ENCODE measurements at regions not wholly inside any gene's neighbourhood (a gene's known extent, or its start where the extent isn't known, plus 50 kb on each side); places are given as distances from the start of the nearest gene placed in this dataset.

DNA sequence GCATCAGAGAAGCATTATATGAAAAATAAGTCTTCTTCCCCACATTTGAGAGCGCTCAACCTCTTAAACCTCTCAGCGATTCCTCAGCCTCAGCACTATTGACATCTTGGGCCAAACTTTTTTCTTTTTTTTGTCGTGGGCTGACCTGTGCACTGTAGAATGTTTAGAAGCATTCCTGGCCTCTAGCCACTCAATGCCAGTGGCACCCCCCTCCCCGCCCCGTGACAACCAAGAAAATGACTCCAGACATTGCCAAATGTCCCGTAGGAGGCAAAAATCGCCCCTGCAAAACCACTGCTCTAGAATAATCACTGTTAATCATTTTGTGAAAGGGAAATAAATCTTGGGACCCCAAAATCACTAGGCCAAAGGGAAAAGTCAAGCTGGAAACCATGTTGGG, 129.1 kb upstream of the BOD1 start:
- H3K36me3 ChIP-seq (ENCODE audit: insufficient read depth, low read depth, low read length): no peaks in the 10 kb centered on the region
- peaks cover 25% of the 10 kb centered on the region for H3K4me1 ChIP-seq (ENCODE audit: insufficient read depth, low read length)
- peak overlapping the region; percentile 71 for H3K27ac ChIP-seq (ENCODE audit: low read length)
- peak overlapping the region; percentile 33; the same call in 1 of the 2 replicates for H3K4me3 ChIP-seq (ENCODE audit: low read length)
- peak overlapping the region; percentile 45; the same call in 1 of the 2 replicates for H3K9ac ChIP-seq (ENCODE audit: low read depth, low read length)
- no peaks in the 10 kb centered on the region for H3K9me3 ChIP-seq (ENCODE audit: insufficient read depth, low read depth, low read length)
- H3K27me3 ChIP-seq (ENCODE audit: insufficient read depth, low read length): no peaks in the 10 kb centered on the region

DNA sequence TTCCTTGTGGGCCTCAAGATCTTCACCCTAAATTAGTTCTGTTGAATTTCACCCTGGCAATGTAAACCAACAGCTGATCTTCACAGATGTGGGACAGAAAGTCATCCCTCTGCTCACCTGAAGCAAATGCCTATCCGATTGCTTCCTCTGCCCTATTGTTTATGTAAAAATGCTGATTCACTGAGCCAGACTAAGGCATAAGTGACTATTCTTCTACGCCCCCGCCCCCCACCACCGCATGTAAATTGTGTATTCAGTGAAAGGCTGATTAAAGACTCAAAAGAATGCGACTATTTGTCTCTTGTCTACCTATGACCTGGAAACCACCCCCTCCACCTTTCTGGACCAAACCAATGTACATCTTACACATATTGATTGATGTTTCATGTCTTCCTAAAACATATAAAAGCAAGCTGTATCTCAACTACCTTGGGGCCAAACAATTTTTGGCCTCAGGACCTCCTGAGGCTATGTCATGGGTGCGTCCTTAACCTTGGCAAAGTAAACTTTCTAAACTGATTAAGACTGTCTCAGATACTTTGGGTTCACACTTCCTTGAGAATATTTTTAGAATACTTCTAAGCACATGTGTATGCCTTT, 129.7 kb upstream of the BOD1 start:
- Histone ChIP-seq H3K27ac (ENCODE audit: low read length) (peak overlapping the region; percentile 71), H3K4me3 (ENCODE audit: low read length) (peak overlapping the region; percentile 33; the same call in 1 of the 2 replicates)

DNA sequence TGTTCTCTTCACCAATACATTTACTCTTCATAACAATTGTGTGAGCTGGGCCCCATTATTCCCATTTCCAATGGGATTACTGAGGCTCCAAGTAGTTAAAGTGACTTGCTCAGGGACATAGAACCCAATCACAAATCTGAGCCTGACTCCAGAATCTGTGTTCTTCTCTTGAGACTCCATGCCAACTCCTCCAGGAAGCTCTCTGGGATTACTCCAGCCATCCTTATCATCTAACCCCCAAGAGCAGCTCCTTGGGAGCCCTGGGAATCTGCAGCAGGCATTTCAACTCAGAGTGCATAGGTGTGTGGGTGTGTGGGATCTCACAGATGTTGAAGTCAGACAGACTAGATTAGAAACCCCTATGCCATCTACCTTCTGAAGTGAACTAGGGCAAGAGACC, 131.4 kb upstream of the BOD1 start:
- no peak overlapping the region for H3K27ac ChIP-seq (ENCODE audit: low read length)
- no peak overlapping the region for H3K9ac ChIP-seq (ENCODE audit: low read depth, low read length)
- no peaks in the 10 kb centered on the region for H3K9me3 ChIP-seq (ENCODE audit: insufficient read depth, low read depth, low read length)
- no peaks in the 10 kb centered on the region for H3K27me3 ChIP-seq (ENCODE audit: insufficient read depth, low read length)
- no peaks in the 10 kb centered on the region for H3K36me3 ChIP-seq (ENCODE audit: insufficient read depth, low read depth, low read length)
- peaks cover 25% of the 10 kb centered on the region for H3K4me1 ChIP-seq (ENCODE audit: insufficient read depth, low read length)
- H3K4me3 ChIP-seq (ENCODE audit: low read length): no peak overlapping the region

More for the DNA sequence above, 129.7 kb upstream of the BOD1 start:
- Histone ChIP-seq H3K9ac (ENCODE audit: low read depth, low read length) (peak overlapping the region; percentile 45; the same call in 1 of the 2 replicates), H3K9me3 (ENCODE audit: insufficient read depth, low read depth, low read length) (no peaks in the 10 kb centered on the region), H3K27me3 (ENCODE audit: insufficient read depth, low read length) (no peaks in the 10 kb centered on the region), H3K4me1 (ENCODE audit: insufficient read depth, low read length) (peaks cover 25% of the 10 kb centered on the region), H3K36me3 (ENCODE audit: insufficient read depth, low read depth, low read length) (no peaks in the 10 kb centered on the region)

DNA sequence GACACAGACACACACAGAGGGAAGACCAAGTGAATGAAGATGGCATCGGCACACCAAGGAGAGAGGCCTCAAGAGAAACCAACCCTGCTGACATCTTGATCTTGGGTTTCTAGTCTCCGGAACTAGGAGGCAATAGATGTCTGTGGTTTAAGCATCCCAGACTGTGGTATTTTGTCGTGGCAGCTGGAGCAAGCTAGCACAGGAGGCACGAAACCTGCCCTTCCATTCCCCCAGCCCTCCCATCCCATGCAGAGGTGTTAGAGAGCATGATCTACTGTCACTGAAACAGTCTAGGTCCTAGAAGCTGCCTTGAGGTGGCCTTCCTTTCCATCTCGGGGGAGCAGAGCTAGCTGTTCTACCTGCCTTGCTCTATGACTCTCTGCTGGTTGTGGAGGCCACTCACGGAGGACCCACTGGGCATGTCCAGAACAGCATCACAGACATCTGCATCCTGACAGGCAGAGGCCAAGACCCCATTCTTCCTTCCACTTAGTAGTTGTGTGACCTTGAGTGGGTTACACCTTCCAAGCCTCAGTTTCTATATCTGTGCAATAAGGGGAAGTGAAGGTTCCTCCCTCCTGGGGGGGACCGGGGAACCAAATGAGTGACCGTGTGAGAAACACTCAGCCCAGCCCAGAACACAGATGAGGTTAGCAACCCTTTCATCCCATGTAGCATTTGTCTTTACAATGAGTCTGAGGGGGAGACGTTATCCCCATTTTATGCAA, 134.3 kb upstream of the BOD1 start:
- Histone ChIP-seq H3K4me3 (ENCODE audit: low read length) (no peak overlapping the region), H3K27me3 (ENCODE audit: insufficient read depth, low read length) (no peaks in the 10 kb centered on the region), H3K27ac (ENCODE audit: low read length) (no peak overlapping the region), H3K4me1 (ENCODE audit: insufficient read depth, low read length) (peaks cover 16% of the 10 kb centered on the region), H3K9me3 (ENCODE audit: insufficient read depth, low read depth, low read length) (no peaks in the 10 kb centered on the region), H3K9ac (ENCODE audit: low read depth, low read length) (no peak overlapping the region), H3K36me3 (ENCODE audit: insufficient read depth, low read depth, low read length) (no peaks in the 10 kb centered on the region)

DNA sequence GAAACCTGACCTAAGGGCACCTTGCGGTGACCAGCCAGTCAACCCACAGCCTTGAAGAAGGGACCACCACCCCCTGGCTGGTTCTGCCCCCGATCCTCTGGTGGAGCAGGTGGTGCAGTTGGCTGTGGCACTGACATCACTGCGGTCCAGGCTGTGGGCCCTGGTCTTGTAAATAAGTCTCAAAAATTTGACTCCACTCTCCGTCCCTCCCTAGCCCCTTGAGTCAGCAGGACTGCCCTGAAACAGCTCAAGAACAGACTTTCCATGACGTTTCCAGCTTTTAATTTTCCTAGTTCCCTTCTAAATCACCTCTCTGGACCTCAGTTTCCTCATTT, 134.8 kb upstream of the BOD1 start:
- no peaks in the 10 kb centered on the region for H3K36me3 ChIP-seq (ENCODE audit: insufficient read depth, low read depth, low read length)
- no peak overlapping the region for H3K9ac ChIP-seq (ENCODE audit: low read depth, low read length)
- no peaks in the 10 kb centered on the region for H3K27me3 ChIP-seq (ENCODE audit: insufficient read depth, low read length)
- peaks cover 11% of the 10 kb centered on the region; the same call in 1 of the 2 replicates for H3K4me1 ChIP-seq (ENCODE audit: insufficient read depth, low read length)
- no peaks in the 10 kb centered on the region for H3K9me3 ChIP-seq (ENCODE audit: insufficient read depth, low read depth, low read length)
- H3K4me3 ChIP-seq (ENCODE audit: low read length): no peak overlapping the region
- no peak overlapping the region for H3K27ac ChIP-seq (ENCODE audit: low read length)

DNA sequence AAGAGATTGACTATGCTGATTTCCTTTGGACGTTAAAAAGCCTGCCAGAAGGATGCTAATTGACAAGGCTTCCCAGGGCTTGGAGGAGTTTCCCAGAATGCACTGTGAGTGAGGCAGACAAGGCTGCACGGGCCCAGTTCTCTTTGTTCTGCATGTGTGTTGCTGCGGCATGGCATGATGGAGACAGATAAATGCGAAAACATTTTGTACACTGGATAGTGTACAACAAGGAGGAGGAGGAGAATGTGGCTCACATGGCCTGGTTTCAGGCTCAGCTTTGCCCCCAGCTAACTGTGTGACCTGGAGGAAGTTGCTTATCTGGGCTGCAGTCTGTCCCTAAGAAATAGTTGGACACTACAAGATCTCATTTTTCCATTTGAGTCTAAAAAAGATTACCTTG, 135.5 kb upstream of the CPEB4 start:
- Histone ChIP-seq H3K4me3 (ENCODE audit: low read length) (no peak overlapping the region), H3K9ac (ENCODE audit: low read depth, low read length) (no peak overlapping the region), H3K27me3 (ENCODE audit: insufficient read depth, low read length) (no peaks in the 10 kb centered on the region), H3K4me1 (ENCODE audit: insufficient read depth, low read length) (peaks cover 9% of the 10 kb centered on the region; the same call in 1 of the 2 replicates), H3K9me3 (ENCODE audit: insufficient read depth, low read depth, low read length) (no peaks in the 10 kb centered on the region), H3K27ac (ENCODE audit: low read length) (no peak overlapping the region), H3K36me3 (ENCODE audit: insufficient read depth, low read depth, low read length) (no peaks in the 10 kb centered on the region)

DNA sequence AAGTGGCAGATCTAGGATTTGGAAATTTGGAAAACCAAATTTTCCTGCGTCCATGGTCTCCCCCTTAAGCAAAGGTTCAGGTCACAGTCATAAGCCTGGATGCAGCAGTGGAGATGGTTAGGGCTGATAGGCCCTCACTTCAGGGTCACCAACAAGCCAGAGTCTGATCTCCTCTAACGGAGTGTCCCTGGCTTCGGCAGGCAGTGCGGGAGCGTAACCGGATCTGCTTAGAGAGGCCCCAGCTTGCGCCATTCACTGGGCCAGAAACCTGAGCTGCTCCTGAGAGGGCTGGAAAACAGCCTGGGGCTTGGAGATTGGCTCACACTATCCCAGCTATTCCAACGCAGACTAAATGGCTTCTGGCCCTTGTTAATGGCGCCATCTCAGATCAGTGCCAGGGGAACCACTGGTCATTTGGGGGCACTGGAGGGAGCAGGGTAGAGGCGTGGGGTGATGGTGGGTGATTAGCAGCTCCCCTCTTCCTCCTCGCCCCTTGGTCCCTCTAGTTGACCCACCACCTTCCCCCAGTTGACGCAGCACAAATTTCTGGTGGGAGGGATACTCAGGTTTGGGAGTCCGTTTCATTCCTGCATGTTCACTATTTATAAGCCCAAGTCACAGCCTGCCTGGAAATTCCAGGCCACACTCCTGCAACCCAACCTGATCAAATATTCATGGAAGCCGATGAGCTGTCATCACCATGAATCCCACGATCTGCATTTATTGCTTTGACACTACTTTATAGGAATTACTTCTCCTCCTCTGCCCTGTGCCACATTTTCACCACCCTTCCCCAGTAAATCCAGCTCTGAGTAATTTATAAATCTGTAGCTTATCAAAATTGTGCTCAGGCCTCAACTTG, 134.6 kb upstream of the CPEB4 start:
- Histone ChIP-seq H3K27ac (ENCODE audit: low read length) (no peak overlapping the region), H3K27me3 (ENCODE audit: insufficient read depth, low read length) (no peaks in the 10 kb centered on the region), H3K9ac (ENCODE audit: low read depth, low read length) (0 out of 2 replicates have a peak overlapping the region, but pooled peaks have one; percentile 10)

DNA sequence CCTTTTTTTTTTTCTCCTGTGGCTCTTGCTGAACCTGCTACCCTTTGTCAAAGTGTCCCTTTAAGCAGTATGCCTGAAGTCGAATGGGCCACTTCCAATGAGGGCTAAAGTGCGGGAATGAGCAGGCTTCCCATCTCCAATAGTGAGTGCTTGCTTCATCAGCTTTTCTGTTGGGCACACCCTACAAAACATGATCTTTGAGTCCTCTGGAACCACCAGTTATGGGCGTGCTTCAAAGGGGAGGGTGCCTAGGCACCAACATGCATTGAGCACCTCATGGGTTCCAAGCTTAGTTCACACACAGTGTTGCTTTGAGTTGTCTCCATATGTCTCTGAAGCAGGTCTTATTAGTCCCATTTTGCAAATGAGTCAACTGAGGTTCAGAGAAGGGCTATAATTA, 132.8 kb upstream of the CPEB4 start:
- Histone ChIP-seq H3K36me3 (ENCODE audit: insufficient read depth, low read depth, low read length) (no peaks in the 10 kb centered on the region), H3K27ac (ENCODE audit: low read length) (no peak overlapping the region), H3K27me3 (ENCODE audit: insufficient read depth, low read length) (no peaks in the 10 kb centered on the region), H3K4me1 (ENCODE audit: insufficient read depth, low read length) (peaks cover 9% of the 10 kb centered on the region; the same call in 1 of the 2 replicates), H3K9me3 (ENCODE audit: insufficient read depth, low read depth, low read length) (no peaks in the 10 kb centered on the region), H3K4me3 (ENCODE audit: low read length) (no peak overlapping the region), H3K9ac (ENCODE audit: low read depth, low read length) (no peak overlapping the region)

More for the DNA sequence above, 134.6 kb upstream of the CPEB4 start:
- Histone ChIP-seq H3K4me1 (ENCODE audit: insufficient read depth, low read length) (peaks cover 9% of the 10 kb centered on the region; the same call in 1 of the 2 replicates), H3K36me3 (ENCODE audit: insufficient read depth, low read depth, low read length) (no peaks in the 10 kb centered on the region), H3K9me3 (ENCODE audit: insufficient read depth, low read depth, low read length) (no peaks in the 10 kb centered on the region), H3K4me3 (ENCODE audit: low read length) (no peak overlapping the region)

DNA sequence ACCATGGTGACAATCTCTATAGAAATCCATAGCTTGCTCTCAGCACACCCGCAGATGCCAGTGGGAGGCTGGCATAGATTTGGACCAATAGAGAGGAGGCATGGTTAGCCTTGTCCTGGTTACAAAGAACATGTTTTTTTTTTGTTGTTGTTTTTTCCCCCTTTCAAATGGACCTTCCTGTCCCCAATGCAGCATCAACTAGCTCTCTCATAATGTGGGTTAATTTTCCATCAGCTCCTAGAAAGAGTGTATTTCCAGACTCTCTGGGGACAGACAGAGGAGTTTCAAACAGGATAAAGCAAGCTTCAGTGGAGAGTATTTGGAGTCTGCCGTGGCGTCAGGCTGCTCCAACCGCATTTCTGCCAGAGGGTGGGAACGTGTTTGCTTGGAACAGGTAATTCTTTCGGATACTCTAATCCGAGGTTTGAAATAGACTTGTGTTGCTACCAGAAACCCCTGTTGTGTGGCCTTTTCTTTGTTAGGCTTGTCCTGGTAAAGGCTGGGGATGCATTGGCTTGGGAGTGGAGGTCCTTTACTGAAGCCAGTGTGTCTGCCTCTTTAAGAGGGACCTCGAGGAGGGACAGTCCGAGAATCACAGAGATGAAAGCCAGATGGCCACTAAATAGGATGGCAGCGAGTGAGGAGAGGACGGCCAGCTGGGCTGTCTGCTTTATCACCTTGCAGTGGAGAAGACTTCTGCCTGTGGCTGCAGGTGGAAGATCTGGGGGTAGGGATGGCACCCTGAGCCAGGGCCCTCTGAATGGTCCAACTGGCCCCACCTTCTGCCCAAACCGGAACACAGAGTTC, 130.5 kb upstream of the CPEB4 start:
- Histone ChIP-seq H3K36me3 (ENCODE audit: insufficient read depth, low read depth, low read length) (no peaks in the 10 kb centered on the region), H3K9me3 (ENCODE audit: insufficient read depth, low read depth, low read length) (no peaks in the 10 kb centered on the region), H3K27ac (ENCODE audit: low read length) (no peak overlapping the region), H3K27me3 (ENCODE audit: insufficient read depth, low read length) (no peaks in the 10 kb centered on the region), H3K9ac (ENCODE audit: low read depth, low read length) (no peak overlapping the region), H3K4me1 (ENCODE audit: insufficient read depth, low read length) (peaks cover 9% of the 10 kb centered on the region; the same call in 1 of the 2 replicates), H3K4me3 (ENCODE audit: low read length) (no peak overlapping the region)

DNA sequence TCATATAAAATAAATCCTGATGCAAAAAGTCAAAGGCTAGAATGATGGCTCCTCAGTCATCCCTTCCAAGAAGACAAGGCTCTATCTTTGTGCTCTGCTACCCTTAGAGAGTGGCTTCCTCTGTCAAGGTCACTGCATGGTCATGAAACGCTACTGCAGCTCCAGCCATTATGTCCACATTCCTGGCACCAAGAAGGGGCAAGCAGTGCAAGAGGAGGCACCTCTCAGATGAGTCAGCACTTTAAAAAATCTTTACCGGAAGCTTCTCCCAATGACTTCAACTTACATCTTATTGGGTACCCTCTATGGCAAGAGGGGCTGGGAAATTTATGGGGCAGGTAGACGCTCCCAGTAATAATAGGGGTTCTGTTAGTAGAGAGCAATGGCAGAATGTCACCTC, 129.5 kb upstream of the CPEB4 start:
- H3K9me3 ChIP-seq (ENCODE audit: insufficient read depth, low read depth, low read length): no peaks in the 10 kb centered on the region
- H3K27me3 ChIP-seq (ENCODE audit: insufficient read depth, low read length): no peaks in the 10 kb centered on the region
- H3K4me1 ChIP-seq (ENCODE audit: insufficient read depth, low read length): peaks cover 2% of the 10 kb centered on the region; the same call in 1 of the 2 replicates
- no peak overlapping the region for H3K9ac ChIP-seq (ENCODE audit: low read depth, low read length)
- no peak overlapping the region for H3K27ac ChIP-seq (ENCODE audit: low read length)
- H3K36me3 ChIP-seq (ENCODE audit: insufficient read depth, low read depth, low read length): no peaks in the 10 kb centered on the region
- H3K4me3 ChIP-seq (ENCODE audit: low read length): no peak overlapping the region

DNA sequence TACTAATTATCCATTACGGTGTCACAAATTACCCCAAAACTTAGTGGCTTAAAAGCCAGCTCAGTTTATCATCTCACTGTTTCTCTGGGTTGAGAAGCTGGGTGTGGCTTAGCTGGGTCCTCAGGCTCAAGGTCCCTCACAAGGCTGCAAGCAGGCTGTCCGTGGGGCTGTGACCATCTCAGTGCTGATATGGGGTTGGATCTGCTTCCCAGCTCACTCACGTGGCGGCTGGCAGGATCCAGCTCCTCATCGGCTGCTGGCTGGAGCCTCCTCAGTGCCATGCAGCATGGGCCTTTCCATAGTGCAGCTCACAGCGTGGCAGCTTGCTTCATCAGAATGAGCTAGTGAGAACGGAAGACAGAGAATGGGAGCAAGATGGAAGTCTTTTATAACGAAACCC, 128.5 kb upstream of the CPEB4 start:
- Histone ChIP-seq H3K4me1 (ENCODE audit: insufficient read depth, low read length) (peaks cover 5% of the 10 kb centered on the region), H3K36me3 (ENCODE audit: insufficient read depth, low read depth, low read length) (no peaks in the 10 kb centered on the region), H3K9ac (ENCODE audit: low read depth, low read length) (no peak overlapping the region), H3K27ac (ENCODE audit: low read length) (no peak overlapping the region), H3K4me3 (ENCODE audit: low read length) (no peak overlapping the region), H3K9me3 (ENCODE audit: insufficient read depth, low read depth, low read length) (no peaks in the 10 kb centered on the region), H3K27me3 (ENCODE audit: insufficient read depth, low read length) (no peaks in the 10 kb centered on the region)
